Mesothelial cell of epicardium (in vitro differentiated cells): ENCODE measurements at regions not wholly inside any gene's neighbourhood (a gene's known extent, or its start where the extent isn't known, plus 50 kb on each side); places are given as distances from the start of the nearest gene placed in this dataset.

Source experiments
- DNase-seq, 2 experiments: peaks; one replicate each; pipeline ENCODE4 v3.0.0; 2021; ENCODE audit warnings: low spot score in 2 of 2; ENCODE audit not compliant: unreplicated experiment in 2 of 2
- H3K27ac Mint-ChIP-seq: 2 replicates; pipeline ENCODE4 v1.8.0; 2021; ENCODE audit warnings: mixed read lengths
- H3K27me3 Mint-ChIP-seq: 2 replicates; pipeline ENCODE4 v1.8.0; 2021; ENCODE audit warnings: low read depth, mixed read lengths
- H3K36me3 Mint-ChIP-seq: 2 replicates; pipeline ENCODE4 v1.8.0; 2021; ENCODE audit warnings: mixed read lengths
- H3K4me1 Mint-ChIP-seq: 2 replicates; pipeline ENCODE4 v1.8.0; 2021; ENCODE audit warnings: mixed read lengths
- H3K4me3 Mint-ChIP-seq: 2 replicates; pipeline ENCODE4 v1.8.0; 2021; ENCODE audit warnings: mild to moderate bottlenecking, moderate library complexity, mixed read lengths
- H3K9me3 Mint-ChIP-seq: 2 replicates; pipeline ENCODE4 v1.8.0; 2021; ENCODE audit warnings: mixed read lengths
- TF ChIP-seq, protein P1 (sequence below): fragments of 200-600 bp; sonication (generic); IDR thresholded peaks from one replicate; pipeline ENCODE4 v1.5.0; 2021; ENCODE audit warnings: antibody characterized with exemption; ENCODE audit not compliant: unreplicated experiment

DNA sequence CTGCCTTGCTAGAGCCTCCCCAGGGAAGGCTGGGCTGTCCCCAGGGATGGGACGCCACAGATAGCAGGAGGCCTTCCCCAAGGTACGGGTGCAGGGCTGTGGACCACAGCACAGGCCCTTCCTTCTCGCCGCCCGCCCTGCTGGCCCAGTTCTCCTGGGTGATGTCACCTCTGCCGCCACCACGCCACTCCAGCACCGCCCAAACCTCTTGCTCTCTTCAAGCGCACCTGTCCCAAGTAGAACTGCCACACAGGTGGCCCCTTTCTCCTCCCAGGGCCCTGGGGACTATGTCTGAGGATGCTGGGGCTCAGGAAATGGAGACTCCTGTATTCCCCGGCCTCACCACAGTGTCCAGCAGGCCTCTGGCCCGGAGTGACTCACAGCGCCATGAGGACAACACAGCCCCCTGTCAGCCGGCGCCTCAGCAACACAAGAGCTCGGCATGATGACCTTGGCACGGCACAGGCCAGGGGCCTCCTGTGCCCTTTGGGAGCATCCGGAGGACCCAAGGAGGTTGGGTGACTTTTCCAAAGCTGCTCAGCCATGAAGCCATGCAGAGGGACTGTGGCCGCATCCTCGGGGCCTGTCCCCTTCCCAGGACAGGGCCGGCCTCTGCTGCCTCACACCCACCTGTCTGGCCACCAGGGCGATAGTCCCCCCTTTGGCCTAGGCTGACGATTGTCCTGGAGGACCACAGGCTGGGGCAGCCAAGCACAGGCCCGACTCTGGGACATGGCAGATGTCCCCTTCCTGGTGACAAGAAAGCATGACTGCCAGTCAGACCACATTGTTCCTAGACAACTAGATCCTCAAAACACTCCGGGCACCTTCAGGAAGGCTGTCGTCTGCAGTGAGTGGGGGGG is 1023.5 kb downstream of the BRD1 start:
- TF ChIP-seq, protein P1, sequence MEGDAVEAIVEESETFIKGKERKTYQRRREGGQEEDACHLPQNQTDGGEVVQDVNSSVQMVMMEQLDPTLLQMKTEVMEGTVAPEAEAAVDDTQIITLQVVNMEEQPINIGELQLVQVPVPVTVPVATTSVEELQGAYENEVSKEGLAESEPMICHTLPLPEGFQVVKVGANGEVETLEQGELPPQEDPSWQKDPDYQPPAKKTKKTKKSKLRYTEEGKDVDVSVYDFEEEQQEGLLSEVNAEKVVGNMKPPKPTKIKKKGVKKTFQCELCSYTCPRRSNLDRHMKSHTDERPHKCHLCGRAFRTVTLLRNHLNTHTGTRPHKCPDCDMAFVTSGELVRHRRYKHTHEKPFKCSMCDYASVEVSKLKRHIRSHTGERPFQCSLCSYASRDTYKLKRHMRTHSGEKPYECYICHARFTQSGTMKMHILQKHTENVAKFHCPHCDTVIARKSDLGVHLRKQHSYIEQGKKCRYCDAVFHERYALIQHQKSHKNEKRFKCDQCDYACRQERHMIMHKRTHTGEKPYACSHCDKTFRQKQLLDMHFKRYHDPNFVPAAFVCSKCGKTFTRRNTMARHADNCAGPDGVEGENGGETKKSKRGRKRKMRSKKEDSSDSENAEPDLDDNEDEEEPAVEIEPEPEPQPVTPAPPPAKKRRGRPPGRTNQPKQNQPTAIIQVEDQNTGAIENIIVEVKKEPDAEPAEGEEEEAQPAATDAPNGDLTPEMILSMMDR, result no peak
- Mint-ChIP-seq H3K9me3 (peaks cover 3% of the 10 kb centered on the region), H3K4me1 (no peaks in the 10 kb centered on the region), H3K36me3 (no peaks in the 10 kb centered on the region), H3K4me3 (no peak overlapping the region), H3K27me3 (peaks cover 1% of the 10 kb centered on the region), H3K27ac (no peak overlapping the region)
- no peak for DNase-seq

DNA sequence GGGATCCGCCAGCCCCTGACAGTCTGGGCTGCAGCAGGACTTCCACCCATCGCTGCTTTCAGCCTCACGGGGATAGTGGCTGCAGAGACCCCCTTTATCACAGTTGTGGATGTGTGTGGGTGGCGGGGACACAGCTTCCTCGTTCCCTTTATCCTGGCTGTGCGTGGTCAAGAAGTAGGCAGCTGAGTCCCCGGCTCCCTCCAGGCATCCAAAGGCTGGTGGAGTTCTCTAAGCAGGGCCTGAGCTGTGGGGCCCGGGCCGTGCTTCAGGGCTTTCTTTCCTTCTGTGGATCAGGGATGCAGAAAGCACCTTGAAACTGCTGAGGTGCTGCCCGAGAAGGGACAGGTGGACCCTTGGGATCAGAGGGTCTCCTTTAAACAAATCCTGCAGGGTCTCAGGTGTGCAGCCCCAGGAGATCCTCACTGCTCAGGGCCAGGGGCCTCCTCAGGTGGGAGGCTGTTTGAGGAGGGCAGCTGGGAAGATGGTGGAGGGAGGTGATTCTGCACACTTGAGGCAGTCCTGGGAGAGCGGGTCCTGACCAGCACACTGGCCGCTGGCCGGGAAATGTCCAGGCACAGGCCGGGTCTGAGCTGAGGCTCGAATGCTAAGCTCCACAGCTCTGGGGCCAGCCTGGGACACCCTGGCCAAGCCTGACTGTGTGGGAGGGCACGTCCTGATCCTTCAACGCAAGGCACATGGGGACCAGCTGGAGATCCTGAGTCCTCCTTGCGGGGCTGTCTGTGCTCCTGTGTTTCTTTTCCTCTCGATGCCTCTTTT is 1024.3 kb downstream of the BRD1 start:
- H3K4me3 Mint-ChIP-seq, result no peak overlapping the region
- no peak overlapping the region for H3K27ac Mint-ChIP-seq
- H3K4me1 Mint-ChIP-seq, result no peaks in the 10 kb centered on the region
- TF ChIP-seq, protein P1, result no peak
- no peaks in the 10 kb centered on the region for H3K9me3 Mint-ChIP-seq
- DNase-seq, result no peak
- no peaks in the 10 kb centered on the region for H3K27me3 Mint-ChIP-seq
- no peaks in the 10 kb centered on the region for H3K36me3 Mint-ChIP-seq

DNA sequence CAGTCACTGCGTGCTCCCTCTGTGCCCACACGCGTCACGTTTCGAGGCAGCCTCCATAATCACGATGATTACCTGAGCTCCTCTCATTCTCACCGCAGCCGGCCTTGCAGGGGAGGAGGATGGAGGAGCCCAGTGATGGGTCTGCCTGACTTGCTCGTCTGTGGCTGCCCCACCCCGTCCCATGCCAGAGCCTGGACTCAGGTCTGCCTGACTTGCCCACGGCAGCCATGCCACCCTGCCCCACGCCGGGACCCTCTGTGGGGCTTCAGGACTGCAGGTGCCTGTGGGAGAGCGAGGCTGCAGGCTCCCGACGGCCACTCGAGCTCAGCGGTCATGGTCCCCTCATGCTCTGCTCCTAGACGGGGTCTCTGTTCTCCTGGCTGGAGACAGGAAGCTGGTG is 1025.1 kb downstream of the BRD1 start:
- Mint-ChIP-seq H3K4me1 (no peaks in the 10 kb centered on the region), H3K36me3 (no peaks in the 10 kb centered on the region), H3K9me3 (no peaks in the 10 kb centered on the region), H3K27me3 (no peaks in the 10 kb centered on the region), H3K4me3 (no peak overlapping the region), H3K27ac (no peak overlapping the region)
- no peak for DNase-seq
- TF ChIP-seq, protein P1, result no peak

DNA sequence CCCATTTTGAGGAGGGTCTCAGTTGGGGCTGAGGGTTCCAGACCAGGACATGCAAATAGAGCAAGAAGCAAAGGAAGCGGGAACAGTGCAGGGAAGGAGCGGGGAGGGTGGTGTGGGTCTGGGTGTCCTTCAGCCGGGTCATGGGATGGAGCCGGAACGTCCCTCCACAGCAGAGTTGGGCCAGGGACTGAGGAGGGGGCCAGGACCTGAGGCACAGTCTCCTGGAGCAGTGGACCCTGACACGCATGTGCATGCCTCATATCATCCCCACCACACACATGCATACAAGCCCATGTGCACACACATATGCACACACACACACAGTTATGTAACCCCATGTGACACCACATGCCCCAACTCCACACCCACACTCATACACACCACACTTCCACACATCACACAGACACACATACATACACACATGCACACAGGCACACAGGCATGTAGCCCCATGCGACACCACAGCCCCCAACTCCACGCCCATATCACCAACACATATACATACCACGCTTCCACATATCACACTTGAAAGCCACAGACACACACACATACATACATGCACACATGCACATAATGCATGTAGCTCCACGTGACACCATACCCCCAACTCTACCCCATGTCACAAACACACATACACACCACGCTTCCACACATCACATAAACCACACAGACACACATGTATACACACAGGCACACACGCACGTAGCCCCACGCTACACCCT is 1026.6 kb downstream of the BRD1 start:
- H3K4me1 Mint-ChIP-seq, result no peaks in the 10 kb centered on the region
- no peaks in the 10 kb centered on the region for H3K36me3 Mint-ChIP-seq
- no peaks in the 10 kb centered on the region for H3K9me3 Mint-ChIP-seq
- TF ChIP-seq, protein P1, result no peak
- H3K27ac Mint-ChIP-seq, result no peak overlapping the region
- DNase-seq, result no peak
- no peaks in the 10 kb centered on the region for H3K27me3 Mint-ChIP-seq
- H3K4me3 Mint-ChIP-seq, result no peak overlapping the region

DNA sequence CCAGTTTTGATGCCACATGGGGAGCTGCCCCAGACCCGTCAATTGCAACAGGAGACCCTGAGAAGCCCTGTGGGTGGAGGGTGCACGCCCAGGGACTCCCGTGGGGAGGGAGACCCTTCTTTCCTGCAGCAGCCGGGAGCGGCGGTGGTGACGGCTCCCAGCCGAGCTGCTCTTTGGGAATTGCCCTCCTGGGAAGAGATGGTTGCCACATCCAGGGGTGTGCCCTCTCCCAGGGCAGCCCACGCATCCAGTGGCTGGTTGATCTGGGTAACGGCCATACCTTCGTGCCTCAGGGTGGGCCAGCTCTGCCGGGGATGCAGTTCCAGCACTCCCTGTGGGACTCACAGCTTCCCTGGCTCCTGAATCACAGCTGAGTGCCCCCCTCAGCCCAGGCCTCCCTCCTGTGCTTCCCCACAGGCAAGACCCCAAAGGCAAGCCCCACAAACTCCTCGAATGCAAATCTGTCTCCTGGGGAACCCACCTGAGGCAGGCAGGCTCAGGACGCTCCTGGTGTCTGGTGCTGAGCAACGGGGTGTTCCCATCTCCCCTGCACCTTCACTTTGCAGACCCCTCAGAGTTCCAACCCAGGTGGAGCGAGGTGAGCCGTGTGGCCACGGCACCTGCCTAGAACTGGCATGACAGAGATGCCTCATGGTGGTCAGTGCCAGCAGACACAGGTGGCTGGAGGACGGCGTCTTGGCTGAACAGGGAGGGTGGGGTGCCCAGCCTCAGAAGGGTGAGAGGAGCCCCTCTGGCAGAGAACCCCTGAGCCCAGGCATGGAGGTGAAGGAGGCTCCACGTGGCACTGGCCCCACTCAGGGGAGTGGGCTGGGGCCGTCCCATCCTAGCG is 1027.4 kb downstream of the BRD1 start:
- H3K9me3 Mint-ChIP-seq, result no peaks in the 10 kb centered on the region
- no peak overlapping the region for H3K27ac Mint-ChIP-seq
- TF ChIP-seq, protein P1, result no peak
- no peaks in the 10 kb centered on the region for H3K27me3 Mint-ChIP-seq
- no peak overlapping the region for H3K4me3 Mint-ChIP-seq
- no peak for DNase-seq
- H3K4me1 Mint-ChIP-seq, result peaks cover 4% of the 10 kb centered on the region
- no peaks in the 10 kb centered on the region for H3K36me3 Mint-ChIP-seq
